GM19324 (cell line): ENCODE measurements at regions not wholly inside any gene's neighbourhood (a gene's known extent, or its start where the extent isn't known, plus 50 kb on each side); places are given as distances from the start of the nearest gene placed in this dataset.
"Not testable (repeated sequence)": the region's sequence is repeated elsewhere in the genome, so short reads cannot be mapped to it uniquely, and the experiment has no call there.

Experiments
- ATAC-seq: cut with Tn5 transposase; IDR thresholded peaks from one replicate; pipeline ENCODE4 v1.9.1; 2021; ENCODE audit warnings: mild to moderate bottlenecking, moderate library complexity; ENCODE audit not compliant: unreplicated experiment, low FRiP score

DNA sequence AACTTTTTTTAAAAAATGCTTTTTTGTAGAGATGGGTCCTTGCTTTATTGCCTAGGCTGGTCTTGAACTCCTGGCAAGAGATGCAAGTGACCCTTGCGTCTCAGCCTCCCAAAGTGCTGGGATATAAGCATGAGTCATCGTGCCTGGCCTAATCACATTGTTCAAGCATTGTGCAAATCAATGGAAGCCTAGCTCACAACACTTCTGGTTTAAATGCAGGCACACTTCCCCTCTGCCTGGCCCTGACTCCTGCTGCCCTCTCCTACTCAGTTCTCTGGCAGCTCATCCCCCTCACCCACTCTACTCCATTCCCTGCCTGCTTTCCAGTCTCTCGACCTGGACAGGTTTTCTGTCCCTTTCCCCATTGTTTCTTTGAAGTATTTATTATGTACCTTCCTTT is 288.1 kb upstream of the PLGLB1 start:
- ATAC-seq = not testable (repeated sequence)

DNA sequence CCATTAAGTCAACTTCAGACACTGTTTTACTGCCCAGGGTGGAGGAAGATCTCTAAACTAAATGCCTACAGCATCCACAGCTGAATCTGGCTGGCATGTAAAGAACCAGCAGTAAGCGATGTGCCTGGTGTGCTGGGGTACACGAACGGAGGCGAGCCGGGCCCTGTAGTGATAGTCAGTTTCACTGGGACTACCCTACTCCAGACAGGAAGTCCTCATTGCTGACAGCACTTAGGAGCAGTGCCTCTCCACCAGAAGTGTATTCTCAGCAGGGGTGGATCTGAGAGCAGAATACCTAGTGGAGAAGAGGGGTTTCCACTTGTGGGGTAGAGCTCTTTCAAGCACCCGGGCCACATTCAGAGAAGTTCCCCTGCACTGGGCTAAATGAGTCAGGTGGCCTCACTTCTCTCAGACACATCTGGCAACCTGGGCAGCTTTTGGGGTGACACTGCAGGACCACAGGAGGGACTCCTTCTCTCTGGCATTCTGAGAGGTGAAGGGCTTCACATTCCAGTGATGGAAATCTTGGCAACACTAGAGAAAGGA is 290.3 kb upstream of the PLGLB1 start:
- ATAC-seq = not testable (repeated sequence)

DNA sequence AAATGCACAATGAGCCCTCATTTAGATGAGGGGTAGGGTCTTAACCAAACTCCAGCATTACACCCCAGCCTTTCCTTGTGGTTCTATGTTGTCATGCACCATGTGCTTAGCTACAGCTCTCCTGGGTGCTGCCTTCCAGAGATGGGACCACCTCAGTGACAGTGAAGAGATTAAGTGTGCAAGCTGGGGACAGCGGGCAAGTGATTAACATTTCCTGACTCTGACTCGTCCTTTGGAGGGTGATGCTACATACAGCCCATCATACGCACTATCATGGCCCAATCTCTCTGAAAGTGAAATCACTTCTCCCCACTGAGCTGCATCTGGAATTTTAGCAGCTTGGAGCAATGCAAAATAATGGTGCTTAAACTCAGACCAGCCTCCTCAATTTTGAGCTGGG is 293.0 kb upstream of the PLGLB1 start:
- ATAC-seq = not testable (repeated sequence)

DNA sequence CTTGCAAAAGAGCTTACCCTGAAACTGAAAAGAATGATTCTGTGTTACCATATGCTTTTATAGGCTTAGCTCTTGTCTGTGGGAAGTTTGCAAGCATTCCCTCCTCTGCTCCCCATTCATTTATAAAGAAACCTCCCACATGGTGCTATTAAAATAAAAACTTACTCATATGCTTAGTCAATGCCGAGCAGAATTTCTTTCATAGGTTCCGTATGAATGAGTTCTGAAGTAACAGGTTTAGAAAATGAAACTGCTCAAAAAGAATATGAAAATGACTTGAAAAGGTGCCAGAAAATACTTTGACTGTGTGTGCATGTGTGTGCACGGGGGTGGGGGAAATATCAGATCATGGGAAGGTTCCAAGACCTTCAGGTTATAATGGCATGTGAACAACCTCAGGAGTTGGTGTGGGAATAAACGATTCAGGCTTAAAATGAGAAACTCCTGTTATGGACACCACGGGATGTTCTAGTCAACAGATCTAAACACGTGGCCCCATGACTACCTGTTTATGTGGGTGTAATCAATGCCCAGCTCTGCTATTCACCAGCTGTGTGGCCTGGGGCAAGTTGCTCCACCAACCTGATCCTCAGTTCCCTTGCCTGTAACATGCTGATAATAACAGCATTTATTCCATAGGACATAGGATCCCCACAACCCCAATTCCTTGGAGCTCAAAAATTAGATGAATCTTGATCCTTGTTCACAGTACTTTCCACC is 293.7 kb upstream of the PLGLB1 start:
- not testable (repeated sequence) for ATAC-seq

DNA sequence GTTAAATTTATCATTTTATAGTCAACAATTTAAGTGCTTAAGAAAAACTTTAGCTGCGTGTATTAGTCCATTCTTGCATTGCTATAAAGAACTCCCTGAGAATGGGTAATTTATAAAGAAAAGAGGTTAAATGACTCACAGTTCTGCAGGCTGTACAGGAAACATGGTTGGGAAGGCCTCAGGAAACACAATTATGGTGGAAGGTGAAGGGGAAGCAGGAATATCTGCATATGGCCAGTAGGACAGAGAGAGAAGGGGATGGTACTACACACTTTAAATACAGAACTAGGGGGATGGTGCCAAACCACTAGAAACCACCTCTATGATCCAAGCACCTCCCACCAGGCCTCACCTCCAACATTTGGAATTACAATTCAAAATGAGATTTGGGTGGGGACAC is 295.5 kb upstream of the PLGLB1 start:
- not testable (repeated sequence) for ATAC-seq

GRCh38 chr2:87318814-87319491 is 297.3 kb upstream of the PLGLB1 start:
- ATAC-seq = not testable (repeated sequence)

DNA sequence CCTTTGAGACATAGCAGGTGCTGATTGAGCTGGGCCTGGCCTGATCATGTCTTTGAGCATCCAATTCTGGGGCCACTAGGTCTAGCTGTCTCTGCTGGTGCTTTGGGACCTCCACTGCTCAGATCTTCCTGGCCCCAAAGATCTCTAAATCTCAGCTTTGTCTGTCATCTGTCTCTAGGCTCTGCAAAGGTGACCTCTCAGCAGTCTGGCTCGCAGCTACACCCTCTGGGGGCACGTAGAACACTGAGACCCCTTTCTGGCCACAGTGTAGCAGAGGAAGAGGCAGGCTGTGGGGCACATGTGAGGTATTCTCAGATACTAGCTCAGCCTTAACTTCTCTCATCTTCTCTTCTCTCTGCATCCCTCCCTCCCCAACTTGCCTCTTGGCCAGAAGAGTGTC is 298.1 kb upstream of the PLGLB1 start:
- not testable (repeated sequence) for ATAC-seq

- not testable (repeated sequence) for ATAC-seq
Measured at GRCh38 chr2:87321201-87321600, 299.6 kb upstream of the PLGLB1 start.

GRCh38 chr2:87324335-87325041 is 302.8 kb upstream of the PLGLB1 start:
- not testable (repeated sequence) for ATAC-seq

GRCh38 chr2:87325042-87325910 is 303.6 kb upstream of the PLGLB1 start:
- ATAC-seq = not testable (repeated sequence)

DNA sequence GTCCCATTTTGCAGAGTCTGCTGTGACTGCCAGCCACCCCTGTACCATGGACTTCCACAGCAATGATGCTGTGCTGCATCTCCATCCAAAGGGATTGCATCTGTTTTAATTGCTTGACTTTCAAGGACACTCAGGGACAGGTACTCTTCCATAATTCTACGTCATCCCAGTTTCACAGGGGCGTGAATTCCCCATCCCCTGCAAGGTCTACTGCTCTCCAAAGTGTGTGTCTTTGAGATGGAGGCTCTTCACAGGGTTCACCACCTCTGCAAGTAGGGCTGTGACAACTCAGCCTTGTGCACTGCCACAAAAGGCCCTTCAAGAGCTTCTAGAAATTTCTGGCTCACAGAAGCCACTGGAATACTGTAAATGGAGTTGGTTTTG is 304.3 kb upstream of the PLGLB1 start:
- not testable (repeated sequence) for ATAC-seq

DNA sequence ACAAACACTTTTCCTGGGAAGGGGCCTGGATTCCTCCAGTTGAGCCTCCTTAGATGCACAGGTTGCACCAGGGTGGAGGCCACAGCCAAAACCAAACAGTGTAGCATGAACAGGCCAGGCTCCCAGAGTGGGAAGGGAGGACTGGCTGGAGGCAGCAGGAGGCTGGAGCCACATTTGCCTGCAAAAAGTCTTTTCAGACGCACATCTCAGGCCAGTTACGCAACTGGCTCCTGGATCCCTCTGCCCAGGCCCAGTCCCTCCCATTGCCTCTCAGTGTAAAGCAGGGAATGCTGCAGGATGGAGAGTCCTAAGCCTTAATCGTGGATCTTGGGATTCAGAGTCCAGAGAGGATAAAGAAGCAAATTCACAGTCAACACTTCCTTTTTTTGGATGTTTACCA is 305.1 kb upstream of the PLGLB1 start:
- not testable (repeated sequence) for ATAC-seq

DNA sequence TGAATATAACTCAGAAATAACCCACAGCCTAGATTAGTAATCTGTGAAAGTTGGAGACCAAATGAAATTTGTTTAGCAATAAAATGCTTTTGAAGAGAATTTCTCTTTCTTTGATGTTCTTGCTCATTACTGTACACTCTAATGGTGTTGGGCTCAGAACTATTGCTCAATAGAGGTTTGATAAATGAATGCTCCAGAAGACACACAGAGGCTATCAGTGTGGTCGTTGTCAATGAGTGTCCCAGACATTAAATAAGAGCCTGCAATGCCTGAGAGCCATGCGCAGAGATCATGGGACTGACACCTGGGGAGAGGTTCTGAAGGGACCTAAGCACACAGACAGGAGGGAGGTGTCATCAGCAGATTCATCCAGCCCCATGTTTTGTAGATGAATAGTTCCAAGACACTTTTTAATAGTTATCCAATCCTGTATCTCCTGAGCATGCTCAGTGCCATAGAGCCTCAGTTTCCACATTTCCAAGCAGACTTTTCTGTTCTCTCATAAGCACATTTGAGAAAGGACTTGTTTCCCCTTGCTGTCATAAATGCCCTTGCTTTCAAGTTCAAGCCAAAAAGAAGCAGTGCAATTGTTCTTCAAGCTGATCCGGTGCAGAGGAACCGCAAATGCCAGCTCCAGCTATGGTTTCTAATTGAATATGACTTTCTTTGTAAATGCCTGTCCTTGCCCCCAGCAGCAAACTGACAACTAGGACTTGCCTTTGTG is 306.2 kb upstream of the PLGLB1 start:
- ATAC-seq = not testable (repeated sequence)

GRCh38 chr2:87329529-87329928 is 307.9 kb upstream of the PLGLB1 start:
- not testable (repeated sequence) for ATAC-seq

DNA sequence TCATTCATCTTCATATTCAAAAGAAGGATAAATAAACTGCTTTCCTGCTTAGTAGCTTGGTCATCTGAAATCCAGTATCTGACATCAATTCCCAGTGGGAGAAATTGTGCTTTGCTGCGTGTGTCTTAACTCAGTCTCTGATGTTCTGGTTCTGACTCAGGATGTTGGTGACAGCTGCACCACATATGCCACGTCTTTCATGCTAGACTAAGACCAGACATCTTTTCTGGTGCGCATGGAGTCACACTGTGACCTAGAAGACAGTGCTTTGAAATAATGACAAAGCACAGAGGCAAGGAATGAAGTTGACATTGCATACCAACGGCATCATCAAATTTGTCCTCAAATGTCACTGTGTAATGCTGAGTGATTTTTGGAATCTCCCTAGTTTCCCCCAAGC is 308.8 kb upstream of the PLGLB1 start:
- not testable (repeated sequence) for ATAC-seq

DNA sequence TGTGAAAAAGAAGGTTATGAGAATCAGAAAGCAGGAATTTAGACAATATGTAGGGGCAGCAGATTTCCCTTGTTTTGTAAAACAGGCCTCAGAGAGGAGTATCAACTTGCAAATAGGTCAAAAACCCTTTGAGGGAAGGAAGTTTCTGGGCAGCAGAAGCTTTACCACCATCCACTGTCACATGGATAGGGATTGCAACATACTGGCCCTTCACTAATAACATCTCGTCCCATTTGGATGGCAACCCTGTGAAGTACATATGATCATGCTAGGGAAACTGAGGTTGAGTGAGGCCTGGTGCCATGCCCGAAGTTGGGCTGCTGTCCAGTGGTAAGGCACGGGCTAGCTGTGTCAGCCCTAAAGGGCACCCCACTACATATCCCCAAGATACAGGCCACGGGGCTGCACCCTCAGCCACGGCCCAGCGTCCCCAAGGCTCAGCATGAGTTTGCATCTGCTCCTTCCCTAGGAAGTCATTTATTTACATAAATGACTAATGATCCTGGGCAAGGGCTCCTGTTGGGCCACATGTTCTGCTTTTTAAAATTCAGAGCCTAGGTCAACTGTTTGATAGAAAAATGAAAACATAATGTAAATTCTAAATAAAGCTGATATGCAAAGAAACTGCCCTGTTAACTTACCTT is 310.4 kb upstream of the PLGLB1 start:
- not testable (repeated sequence) for ATAC-seq

DNA sequence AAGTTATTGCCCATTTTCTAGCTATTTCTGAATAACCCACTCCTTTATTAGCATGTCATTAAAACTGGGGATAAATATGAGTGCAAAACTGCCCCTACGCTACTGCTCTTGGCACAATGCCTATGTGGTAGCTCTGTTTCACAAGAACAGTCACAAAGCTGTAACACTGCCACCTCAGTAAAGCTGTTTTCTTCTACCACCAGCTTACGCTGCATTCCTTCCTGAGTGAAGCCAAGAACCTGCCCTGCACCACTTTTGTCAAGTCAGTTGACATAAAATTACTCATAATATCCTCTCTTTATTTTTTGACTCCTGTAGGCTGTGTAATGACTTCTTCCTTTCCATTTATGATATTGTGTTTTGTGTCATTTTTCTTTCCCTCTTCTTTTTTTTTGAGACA is 313.2 kb upstream of the PLGLB1 start:
- not testable (repeated sequence) for ATAC-seq

DNA sequence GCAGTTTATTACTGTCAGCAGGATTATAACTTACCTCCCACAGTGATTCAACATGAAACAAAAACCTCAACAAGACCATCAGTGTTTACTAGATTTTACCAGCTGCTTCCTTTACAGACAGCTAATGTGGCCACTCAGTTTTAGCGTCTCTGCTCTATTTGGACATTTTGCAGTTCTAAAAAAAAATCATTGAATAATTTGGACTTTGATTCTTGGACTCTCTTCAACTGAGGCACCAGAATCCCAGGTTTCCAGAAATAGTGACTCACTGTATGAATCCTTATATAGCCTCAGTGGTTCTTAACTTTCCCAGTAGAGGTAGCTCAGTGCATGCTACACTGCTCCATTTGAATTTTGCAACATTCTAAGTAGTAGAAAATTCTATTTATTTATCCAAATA is 317.4 kb upstream of the PLGLB1 start:
- not testable (repeated sequence) for ATAC-seq

DNA sequence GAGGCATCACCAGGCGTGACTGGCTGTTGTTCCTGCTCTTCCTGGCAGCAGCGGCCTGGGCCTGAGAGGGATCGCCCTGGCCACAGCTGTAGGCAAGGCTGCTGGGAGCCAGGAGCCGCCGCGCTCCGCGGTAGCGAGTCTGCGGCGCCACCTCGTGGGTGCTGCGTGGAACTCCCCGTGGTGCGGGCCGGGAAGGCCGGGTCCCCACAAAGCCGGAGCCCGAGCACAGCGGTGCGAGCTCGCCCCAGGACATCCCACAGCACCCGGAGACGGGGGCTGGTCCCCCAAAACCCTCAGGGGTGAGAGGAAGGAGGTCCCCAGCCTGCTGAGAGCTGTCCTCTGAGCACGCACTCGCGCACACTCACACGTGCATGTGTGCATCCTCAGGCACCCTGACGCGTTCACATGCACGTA is 320.0 kb upstream of the PLGLB1 start:
- not testable (repeated sequence) for ATAC-seq
